ENCODE measurements at regions not wholly inside any gene's neighbourhood (a gene's known extent, or its start where the extent isn't known, plus 50 kb on each side); places are given as distances from the start of the nearest gene placed in this dataset.

- TF ChIP-seq ZNF462 (CRISPR knock-in tag; IDR thresholded peaks at IDR 0.05) = no peak
- no peak for TF ChIP-seq POLR2AphosphoS5 (IDR thresholded peaks at IDR 0.05; ENCODE audit: low read depth)
- no peak for TF ChIP-seq ZNF331 (CRISPR knock-in tag; IDR thresholded peaks at IDR 0.05; ENCODE audit: low read depth)
- no peak for TF ChIP-seq ETS1 (IDR thresholded peaks at IDR 0.05)
- no peak for TF ChIP-seq ZNF114 (CRISPR knock-in tag; IDR thresholded peaks at IDR 0.05)
- no peak for TF ChIP-seq CTCF (conservative IDR thresholded peaks at IDR 0.05; ENCODE audit: low read depth in 2 of 2)
- no peak for TF ChIP-seq EZH2 (IDR thresholded peaks at IDR 0.05; ENCODE audit: low read depth, unreplicated experiment)
- no peak for TF ChIP-seq STAT1 (IDR thresholded peaks at IDR 0.05; ENCODE audit: unreplicated experiment)
- no peak for TF ChIP-seq CREB1 (CRISPR knock-in tag; IDR thresholded peaks at IDR 0.05; ENCODE audit: low read depth)
These were observed 265.1 kb upstream of the IGFBP3 start (continued) for GRCh38 chr7:46186131-46186530.
